Astrocyte of the cerebellum (primary cell): ENCODE measurements at regions not wholly inside any gene's neighbourhood (a gene's known extent, or its start where the extent isn't known, plus 50 kb on each side); places are given as distances from the start of the nearest gene placed in this dataset.

ENCODE experiments used
- DNase-seq: peaks from one replicate; pipeline ENCODE4 v3.0.0-alpha.2; 2011; ENCODE audit warnings: low read depth
- H3K4me3 ChIP-seq: 2 replicates; pipeline ENCODE4 v1.5.1; 2011; ENCODE audit warnings: mild to moderate bottlenecking, low read depth, low read length, moderate library complexity
- CTCF ChIP-seq: IDR thresholded peaks from 2 replicates; pipeline ENCODE4 v1.5.1; 2012; ENCODE audit warnings: low read length, low read depth, moderate library complexity, mild to moderate bottlenecking; ENCODE audit errors: missing control alignments
- in situ Hi-C: cut with HindIII; loops from 2 replicates; pipeline ENCODE4 v1.10.0; 2017; ENCODE audit warnings: low sequenced_read_pairs

- no peak overlapping the region for H3K4me3 ChIP-seq
- TF ChIP-seq CTCF = no peak
- no peak for DNase-seq
- in situ Hi-C loops = no loop called here
These were observed 75.1 kb downstream of the LINGO1 start for GRCh38 chr15:77557564-77557963.

- no peak overlapping the region for H3K4me3 ChIP-seq
- no peak for TF ChIP-seq CTCF
- no peak for DNase-seq
- in situ Hi-C loops = no loop called here
These were observed 75.6 kb downstream of the LINGO1 start for GRCh38 chr15:77557144-77557543.

- no peak for TF ChIP-seq CTCF
- no peak overlapping the region for H3K4me3 ChIP-seq
- in situ Hi-C loops = no loop called here
- no peak for DNase-seq
These were observed 76.1 kb downstream of the LINGO1 start for GRCh38 chr15:77556622-77557021.

- in situ Hi-C loops = no loop called here
- no peak for DNase-seq
- no peak for TF ChIP-seq CTCF
- no peak overlapping the region for H3K4me3 ChIP-seq
These were observed 77.5 kb downstream of the LINGO1 start for GRCh38 chr15:77555232-77555631.

GRCh38 chr15:77554306-77555080, 78.2 kb downstream of the LINGO1 start:
- DNase-seq = no peak
- no peak for TF ChIP-seq CTCF
- in situ Hi-C loops = no loop called here
- H3K4me3 ChIP-seq = no peak overlapping the region

- no peak for DNase-seq
- no peak overlapping the region for H3K4me3 ChIP-seq
- TF ChIP-seq CTCF = no peak
- in situ Hi-C loops = no loop called here
These were observed 79.0 kb downstream of the LINGO1 start for GRCh38 chr15:77553695-77554094.
